GM12878 (cell line): ENCODE measurements at regions not wholly inside any gene's neighbourhood (a gene's known extent, or its start where the extent isn't known, plus 50 kb on each side); places are given as distances from the start of the nearest gene placed in this dataset.
"Not testable (repeated sequence)": the region's sequence is repeated elsewhere in the genome, so short reads cannot be mapped to it uniquely, and the experiment has no call there.

Experiments
- ATF3 ChIP-seq: IDR thresholded peaks from 2 replicates; pipeline ENCODE4 v1.6.1; 2011; ENCODE audit warnings: low read depth, mild to moderate bottlenecking, low read length, moderate library complexity, borderline replicate concordance; ENCODE audit errors: extremely low read depth
- POLR2A ChIP-seq: IDR thresholded peaks from 2 replicates; pipeline ENCODE4 v1.6.1; 2011; ENCODE audit warnings: low read depth, mild to moderate bottlenecking, low read length
- SUPT20H ChIP-seq: IDR thresholded peaks from 2 replicates; pipeline ENCODE4 v1.6.1; 2011; ENCODE audit warnings: low read depth, mild to moderate bottlenecking, low read length, moderate library complexity, borderline replicate concordance; ENCODE audit not compliant: control insufficient read depth
- TF ChIP-seq, protein P1 (sequence below), 3 experiments: IDR thresholded peaks in 2 of 3; conservative IDR thresholded peaks in 1 of 3; 2 replicates each; pipeline ENCODE4 v1.5.1; 2011; ENCODE audit warnings: low read depth in 3 of 3, low read length in 3 of 3, mild to moderate bottlenecking in 3 of 3, control low read depth in 2 of 3, moderate library complexity in 2 of 3, inconsistent platforms in 1 of 3, mixed read lengths in 1 of 3; ENCODE audit not compliant: control insufficient read depth in 2 of 3, insufficient read depth in 1 of 3; ENCODE audit errors: extremely low read depth in 1 of 3
- TF ChIP-seq, protein P2 (sequence below): fragments of 450-650 bp; IDR thresholded peaks from 2 replicates; pipeline ENCODE4 v1.6.1; 2016; ENCODE audit warnings: mild to moderate bottlenecking, moderate library complexity, borderline replicate concordance

DNA sequence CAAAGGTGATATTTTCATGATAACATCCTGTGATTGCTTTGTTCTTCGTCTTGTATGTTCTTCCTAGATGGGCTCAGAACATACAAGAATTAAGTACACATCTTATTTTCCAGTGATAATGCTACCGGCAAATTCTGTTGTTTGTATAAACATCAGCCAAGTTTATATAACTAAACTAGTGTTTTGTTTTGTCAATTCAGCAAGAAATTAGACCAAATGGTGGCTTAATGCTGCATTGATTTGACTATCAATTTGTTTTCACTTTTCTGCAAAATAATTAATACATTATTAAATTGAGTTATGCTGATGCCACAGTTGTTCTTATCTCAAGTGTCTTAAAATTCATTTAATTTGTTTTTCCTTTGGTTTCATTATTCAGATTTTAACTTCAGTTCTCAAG is 177.7 kb downstream of the OR4F29 start:
- TF ChIP-seq, protein P1, sequence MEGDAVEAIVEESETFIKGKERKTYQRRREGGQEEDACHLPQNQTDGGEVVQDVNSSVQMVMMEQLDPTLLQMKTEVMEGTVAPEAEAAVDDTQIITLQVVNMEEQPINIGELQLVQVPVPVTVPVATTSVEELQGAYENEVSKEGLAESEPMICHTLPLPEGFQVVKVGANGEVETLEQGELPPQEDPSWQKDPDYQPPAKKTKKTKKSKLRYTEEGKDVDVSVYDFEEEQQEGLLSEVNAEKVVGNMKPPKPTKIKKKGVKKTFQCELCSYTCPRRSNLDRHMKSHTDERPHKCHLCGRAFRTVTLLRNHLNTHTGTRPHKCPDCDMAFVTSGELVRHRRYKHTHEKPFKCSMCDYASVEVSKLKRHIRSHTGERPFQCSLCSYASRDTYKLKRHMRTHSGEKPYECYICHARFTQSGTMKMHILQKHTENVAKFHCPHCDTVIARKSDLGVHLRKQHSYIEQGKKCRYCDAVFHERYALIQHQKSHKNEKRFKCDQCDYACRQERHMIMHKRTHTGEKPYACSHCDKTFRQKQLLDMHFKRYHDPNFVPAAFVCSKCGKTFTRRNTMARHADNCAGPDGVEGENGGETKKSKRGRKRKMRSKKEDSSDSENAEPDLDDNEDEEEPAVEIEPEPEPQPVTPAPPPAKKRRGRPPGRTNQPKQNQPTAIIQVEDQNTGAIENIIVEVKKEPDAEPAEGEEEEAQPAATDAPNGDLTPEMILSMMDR (IDR thresholded peaks at IDR 0.05 in 2 of 3, conservative IDR thresholded peaks at IDR 0.05 in 1 of 3; ENCODE audit: control insufficient read depth in 2 of 3, extremely low read depth in 1 of 3, insufficient read depth in 1 of 3, low read depth in 3 of 3, low read length in 3 of 3), result not testable (repeated sequence)
- TF ChIP-seq, protein P2, sequence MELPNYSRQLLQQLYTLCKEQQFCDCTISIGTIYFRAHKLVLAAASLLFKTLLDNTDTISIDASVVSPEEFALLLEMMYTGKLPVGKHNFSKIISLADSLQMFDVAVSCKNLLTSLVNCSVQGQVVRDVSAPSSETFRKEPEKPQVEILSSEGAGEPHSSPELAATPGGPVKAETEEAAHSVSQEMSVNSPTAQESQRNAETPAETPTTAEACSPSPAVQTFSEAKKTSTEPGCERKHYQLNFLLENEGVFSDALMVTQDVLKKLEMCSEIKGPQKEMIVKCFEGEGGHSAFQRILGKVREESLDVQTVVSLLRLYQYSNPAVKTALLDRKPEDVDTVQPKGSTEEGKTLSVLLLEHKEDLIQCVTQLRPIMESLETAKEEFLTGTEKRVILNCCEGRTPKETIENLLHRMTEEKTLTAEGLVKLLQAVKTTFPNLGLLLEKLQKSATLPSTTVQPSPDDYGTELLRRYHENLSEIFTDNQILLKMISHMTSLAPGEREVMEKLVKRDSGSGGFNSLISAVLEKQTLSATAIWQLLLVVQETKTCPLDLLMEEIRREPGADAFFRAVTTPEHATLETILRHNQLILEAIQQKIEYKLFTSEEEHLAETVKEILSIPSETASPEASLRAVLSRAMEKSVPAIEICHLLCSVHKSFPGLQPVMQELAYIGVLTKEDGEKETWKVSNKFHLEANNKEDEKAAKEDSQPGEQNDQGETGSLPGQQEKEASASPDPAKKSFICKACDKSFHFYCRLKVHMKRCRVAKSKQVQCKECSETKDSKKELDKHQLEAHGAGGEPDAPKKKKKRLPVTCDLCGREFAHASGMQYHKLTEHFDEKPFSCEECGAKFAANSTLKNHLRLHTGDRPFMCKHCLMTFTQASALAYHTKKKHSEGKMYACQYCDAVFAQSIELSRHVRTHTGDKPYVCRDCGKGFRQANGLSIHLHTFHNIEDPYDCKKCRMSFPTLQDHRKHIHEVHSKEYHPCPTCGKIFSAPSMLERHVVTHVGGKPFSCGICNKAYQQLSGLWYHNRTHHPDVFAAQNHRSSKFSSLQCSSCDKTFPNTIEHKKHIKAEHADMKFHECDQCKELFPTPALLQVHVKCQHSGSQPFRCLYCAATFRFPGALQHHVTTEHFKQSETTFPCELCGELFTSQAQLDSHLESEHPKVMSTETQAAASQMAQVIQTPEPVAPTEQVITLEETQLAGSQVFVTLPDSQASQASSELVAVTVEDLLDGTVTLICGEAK, result not testable (repeated sequence)
- TF ChIP-seq SUPT20H, ATF3, POLR2A: not testable (repeated sequence)
